Neural progenitor cell (in vitro differentiated cells): ENCODE measurements at regions not wholly inside any gene's neighbourhood (a gene's known extent, or its start where the extent isn't known, plus 50 kb on each side); places are given as distances from the start of the nearest gene placed in this dataset.

Source experiments
- DNase-seq: peaks from one replicate; pipeline ENCODE4 v3.0.0-alpha.2; 2016; ENCODE audit warnings: low spot score
- H2AFZ ChIP-seq: fragments of 200-600 bp; sonication (generic); replicated peaks from 2 replicates; pipeline ENCODE4 v1.6.1; 2016; ENCODE audit warnings: antibody characterized with exemption
- H3F3A ChIP-seq: fragments of 200-600 bp; sonication (generic); 2 replicates; pipeline ENCODE4 v1.6.1; 2016; ENCODE audit warnings: antibody characterized with exemption, low read depth
- H3K27ac ChIP-seq: fragments of 200-600 bp; sonication (generic); 2 replicates; pipeline ENCODE4 v1.5.1; 2016; ENCODE audit warnings: mild to moderate bottlenecking
- H3K27me3 ChIP-seq: fragments of 200-600 bp; sonication (generic); 2 replicates; pipeline ENCODE4 v1.6.1; 2016; ENCODE audit warnings: mild to moderate bottlenecking, moderate library complexity
- H3K36me3 ChIP-seq: fragments of 200-600 bp; sonication (generic); 2 replicates; pipeline ENCODE4 v1.5.1; 2016
- H3K4me1 ChIP-seq: fragments of 200-600 bp; sonication (generic); 2 replicates; pipeline ENCODE4 v1.6.1; 2016; ENCODE audit warnings: mixed run types
- H3K4me2 ChIP-seq: fragments of 200-600 bp; sonication (generic); 2 replicates; pipeline ENCODE4 v1.6.1; 2016
- H3K4me3 ChIP-seq: fragments of 200-600 bp; sonication (generic); 2 replicates; pipeline ENCODE4 v1.5.1; 2016
- H3K79me2 ChIP-seq: fragments of 200-600 bp; sonication (generic); 2 replicates; pipeline ENCODE4 v1.6.1; 2016; ENCODE audit warnings: low read depth
- H3K9ac ChIP-seq: fragments of 200-600 bp; sonication (generic); 2 replicates; pipeline ENCODE4 v1.6.1; 2016
- H3K9me3 ChIP-seq: fragments of 200-600 bp; sonication (generic); 2 replicates; pipeline ENCODE4 v1.5.1; 2016; ENCODE audit warnings: low read depth
- H4K20me1 ChIP-seq: fragments of 200-600 bp; sonication (generic); 2 replicates; pipeline ENCODE4 v1.6.1; 2016; ENCODE audit warnings: low read depth
- H3K27ac Mint-ChIP-seq: 3 replicates; pipeline ENCODE4 v1.8.0; 2021; ENCODE audit warnings: mixed read lengths
- H3K27me3 Mint-ChIP-seq: 2 replicates; pipeline ENCODE4 v1.8.0; 2022; ENCODE audit warnings: low read depth, mild to moderate bottlenecking, inconsistent platforms, moderate library complexity, mixed read lengths; ENCODE audit not compliant: insufficient read depth
- H3K36me3 Mint-ChIP-seq: 3 replicates; pipeline ENCODE4 v1.8.0; 2021; ENCODE audit warnings: mixed read lengths
- H3K4me1 Mint-ChIP-seq: 3 replicates; pipeline ENCODE4 v1.8.0; 2021; ENCODE audit warnings: mixed read lengths
- H3K4me3 Mint-ChIP-seq: 3 replicates; pipeline ENCODE4 v1.8.0; 2021; ENCODE audit warnings: mild to moderate bottlenecking, moderate library complexity, mixed read lengths
- H3K9me3 Mint-ChIP-seq: 3 replicates; pipeline ENCODE4 v1.8.0; 2020; ENCODE audit warnings: mixed read lengths
- CTCF ChIP-seq: fragments of 200-600 bp; sonication (generic); IDR thresholded peaks from 2 replicates; pipeline ENCODE4 v1.5.1; 2017; ENCODE audit warnings: antibody characterized with exemption, mild to moderate bottlenecking
- EZH2 ChIP-seq: fragments of 200-600 bp; sonication (generic); IDR thresholded peaks from 2 replicates; pipeline ENCODE4 v1.6.1; 2017; ENCODE audit warnings: antibody characterized with exemption, mild to moderate bottlenecking, moderate library complexity
- EZH2phosphoT487 ChIP-seq: fragments of 200-600 bp; sonication (generic); IDR thresholded peaks from 2 replicates; pipeline ENCODE4 v1.6.1; 2017; ENCODE audit warnings: antibody characterized with exemption

DNA sequence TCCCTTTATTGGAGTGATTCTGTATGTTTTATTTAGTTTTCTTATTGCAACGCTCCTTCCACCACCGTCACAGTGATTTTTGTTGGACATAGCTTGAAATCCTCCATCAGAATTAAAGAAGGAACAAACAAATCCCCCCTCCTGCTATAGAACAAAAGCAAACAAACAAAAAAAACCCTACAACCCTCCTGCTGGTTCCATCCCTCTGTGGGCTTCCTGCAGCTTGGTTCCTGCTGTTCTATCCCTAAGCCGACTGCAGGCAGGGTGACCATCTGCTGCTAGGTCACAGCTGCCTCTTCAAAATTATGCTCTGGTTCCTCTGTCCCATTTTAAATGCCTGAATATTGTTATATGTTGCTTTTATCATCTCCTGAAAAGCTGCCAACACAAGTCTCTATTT, 116.8 kb upstream of the AGA start:
- peak; percentile 54 for DNase-seq
- Histone ChIP-seq H3K9ac (no peak overlapping the region), H4K20me1 (no peaks in the 10 kb centered on the region), H3K27ac (peak overlapping the region; percentile 92), H3K9me3 (no peaks in the 10 kb centered on the region), H3K4me3 (no peak overlapping the region), H2AFZ (peak overlapping the region; percentile 39), H3K4me2 (peak overlapping the region; percentile 59), H3K27me3 (no peaks in the 10 kb centered on the region), H3K4me1 (peaks cover 16% of the 10 kb centered on the region), H3K79me2 (no peaks in the 10 kb centered on the region), H3F3A (peaks cover 25% of the 10 kb centered on the region), H3K36me3 (no peaks in the 10 kb centered on the region)
- TF ChIP-seq EZH2phosphoT487 (no peak), CTCF (no peak), EZH2 (no peak)
- H3K9me3 Mint-ChIP-seq, result peaks cover 15% of the 10 kb centered on the region
- peaks cover 5% of the 10 kb centered on the region for H3K27me3 Mint-ChIP-seq
- H3K4me3 Mint-ChIP-seq, result no peak overlapping the region
- H3K4me1 Mint-ChIP-seq, result peaks cover 13% of the 10 kb centered on the region
- H3K36me3 Mint-ChIP-seq, result peaks cover 2% of the 10 kb centered on the region
- no peak overlapping the region for H3K27ac Mint-ChIP-seq

- peaks cover 16% of the 10 kb centered on the region for H3K4me1 ChIP-seq
- no peaks in the 10 kb centered on the region for H3K27me3 ChIP-seq
- H3K4me1 Mint-ChIP-seq, result peaks cover 13% of the 10 kb centered on the region
- H3K9ac ChIP-seq, result no peak overlapping the region
- H3K9me3 ChIP-seq, result no peaks in the 10 kb centered on the region
- no peaks in the 10 kb centered on the region for H3K79me2 ChIP-seq
- H3K27ac ChIP-seq, result no peak overlapping the region
- TF ChIP-seq EZH2phosphoT487, result no peak
- no peak for TF ChIP-seq EZH2
- no peak for TF ChIP-seq CTCF
- H4K20me1 ChIP-seq, result no peaks in the 10 kb centered on the region
- H3K9me3 Mint-ChIP-seq, result peaks cover 13% of the 10 kb centered on the region
- no peak overlapping the region for H3K27ac Mint-ChIP-seq
- peaks cover 2% of the 10 kb centered on the region for H3K36me3 Mint-ChIP-seq
- peaks cover 4% of the 10 kb centered on the region for H3K27me3 Mint-ChIP-seq
- no peak overlapping the region for H3K4me3 Mint-ChIP-seq
- H2AFZ ChIP-seq, result no peak overlapping the region
- no peak overlapping the region for H3K4me2 ChIP-seq
- DNase-seq, result no peak
- no peak overlapping the region for H3K4me3 ChIP-seq
- H3F3A ChIP-seq, result peaks cover 25% of the 10 kb centered on the region
- H3K36me3 ChIP-seq, result no peaks in the 10 kb centered on the region
Observed at GRCh38 chr4:177562163-177562562, 119.9 kb upstream of the AGA start.

- Mint-ChIP-seq H3K4me1 (peaks cover 13% of the 10 kb centered on the region), H3K9me3 (peaks cover 10% of the 10 kb centered on the region), H3K36me3 (peaks cover 2% of the 10 kb centered on the region), H3K27ac (no peak overlapping the region), H3K27me3 (peaks cover 2% of the 10 kb centered on the region), H3K4me3 (no peak overlapping the region)
- H3K27me3 ChIP-seq, result no peaks in the 10 kb centered on the region
- no peaks in the 10 kb centered on the region for H3K36me3 ChIP-seq
- no peaks in the 10 kb centered on the region for H4K20me1 ChIP-seq
- DNase-seq, result no peak
- no peak for TF ChIP-seq EZH2phosphoT487
- H3K9ac ChIP-seq, result no peak overlapping the region
- H3K9me3 ChIP-seq, result no peaks in the 10 kb centered on the region
- H3K79me2 ChIP-seq, result no peaks in the 10 kb centered on the region
- no peak overlapping the region for H3K27ac ChIP-seq
- peaks cover 24% of the 10 kb centered on the region for H3F3A ChIP-seq
- H3K4me3 ChIP-seq, result no peak overlapping the region
- H3K4me2 ChIP-seq, result no peak overlapping the region
- peaks cover 16% of the 10 kb centered on the region for H3K4me1 ChIP-seq
- no peak overlapping the region for H2AFZ ChIP-seq
Observed at GRCh38 chr4:177562859-177563258, 120.6 kb upstream of the AGA start.

DNA sequence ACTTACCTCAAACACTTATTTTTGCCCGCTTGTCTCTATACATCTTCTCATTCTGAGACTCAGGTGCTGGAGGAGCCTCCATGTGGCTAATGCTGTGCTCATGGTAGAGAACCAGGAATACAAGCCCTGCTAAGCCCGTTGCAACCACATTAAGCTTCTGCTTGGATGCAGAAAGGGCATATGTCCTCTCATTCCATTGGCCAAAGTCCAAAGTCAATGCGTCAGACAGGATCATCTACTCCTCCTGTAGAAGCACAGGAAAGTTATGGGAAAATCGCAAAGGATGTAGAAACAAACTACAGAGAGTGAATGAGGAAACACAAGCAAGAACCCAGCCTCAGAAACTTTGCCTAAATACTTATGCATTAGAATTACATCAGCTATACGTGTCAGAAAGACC, 124.5 kb upstream of the AGA start:
- H3K9me3 ChIP-seq, result no peaks in the 10 kb centered on the region
- no peak for DNase-seq
- no peak overlapping the region for H3K9ac ChIP-seq
- H3F3A ChIP-seq, result no peaks in the 10 kb centered on the region
- H3K4me3 ChIP-seq, result no peak overlapping the region
- no peaks in the 10 kb centered on the region for H4K20me1 ChIP-seq
- no peak overlapping the region for H3K27ac ChIP-seq
- Mint-ChIP-seq H3K36me3 (no peaks in the 10 kb centered on the region), H3K4me3 (no peak overlapping the region), H3K27ac (no peak overlapping the region), H3K9me3 (no peaks in the 10 kb centered on the region), H3K27me3 (no peaks in the 10 kb centered on the region), H3K4me1 (no peaks in the 10 kb centered on the region)
- H3K27me3 ChIP-seq, result no peaks in the 10 kb centered on the region
- no peaks in the 10 kb centered on the region for H3K79me2 ChIP-seq
- H2AFZ ChIP-seq, result no peak overlapping the region
- H3K36me3 ChIP-seq, result no peaks in the 10 kb centered on the region
- H3K4me2 ChIP-seq, result no peak overlapping the region
- TF ChIP-seq EZH2phosphoT487 (no peak), CTCF (no peak), EZH2 (no peak)
- no peaks in the 10 kb centered on the region for H3K4me1 ChIP-seq
